BE2C (cell line): ENCODE measurements at regions not wholly inside any gene's neighbourhood (a gene's known extent, or its start where the extent isn't known, plus 50 kb on each side); places are given as distances from the start of the nearest gene placed in this dataset.
"Not testable (repeated sequence)": the region's sequence is repeated elsewhere in the genome, so short reads cannot be mapped to it uniquely, and the experiment has no call there.

Experiments used
- DNase-seq: peaks from one replicate; pipeline ENCODE4 v3.0.0-alpha.2; 2020
- H3K27me3 ChIP-seq: fragments of 250-450 bp; sonication (Bioruptor Pico); 2 replicates; pipeline ENCODE4 v1.5.1; 2020; ENCODE audit warnings: mild to moderate bottlenecking
- H3K36me3 ChIP-seq: fragments of 250-450 bp; sonication (Bioruptor Pico); 2 replicates; pipeline ENCODE4 v1.5.1; 2020; ENCODE audit warnings: mild to moderate bottlenecking
- H3K4me1 ChIP-seq: fragments of 250-450 bp; sonication (Bioruptor Pico); 2 replicates; pipeline ENCODE4 v1.5.1; 2020
- H3K4me3 ChIP-seq: 2 replicates; pipeline ENCODE4 v1.5.1; 2011; ENCODE audit warnings: low read depth, low read length
- H3K9me3 ChIP-seq: fragments of 250-450 bp; sonication (Bioruptor Pico); 2 replicates; pipeline ENCODE4 v1.5.1; 2020
- CTCF ChIP-seq: IDR thresholded peaks from 2 replicates; pipeline ENCODE4 v1.5.1; 2012; ENCODE audit warnings: mild to moderate bottlenecking, low read depth, low read length

- H3K4me1 ChIP-seq, DNase-seq, H3K4me3 ChIP-seq, H3K9me3 ChIP-seq, H3K36me3 ChIP-seq, H3K27me3 ChIP-seq: not testable (repeated sequence)
Measured at GRCh38 chr15:31707944-31708702, 322.2 kb upstream of the CHRNA7 start.

- not testable (repeated sequence) for H3K27me3 ChIP-seq, H3K9me3 ChIP-seq, H3K4me1 ChIP-seq, DNase-seq, H3K36me3 ChIP-seq, H3K4me3 ChIP-seq
Measured at GRCh38 chr15:31708703-31709327, 321.5 kb upstream of the CHRNA7 start.

- H3K9me3 ChIP-seq, H3K27me3 ChIP-seq, H3K4me1 ChIP-seq, H3K4me3 ChIP-seq, H3K36me3 ChIP-seq, DNase-seq: not testable (repeated sequence)
Measured at GRCh38 chr15:31709479-31709878, 320.8 kb upstream of the CHRNA7 start.

GRCh38 chr15:31710806-31711205 lies 319.5 kb upstream of the CHRNA7 start:
- H3K4me3 ChIP-seq, H3K4me1 ChIP-seq, H3K9me3 ChIP-seq, DNase-seq, H3K36me3 ChIP-seq, H3K27me3 ChIP-seq: not testable (repeated sequence)

- not testable (repeated sequence) for H3K27me3 ChIP-seq, H3K4me3 ChIP-seq, H3K36me3 ChIP-seq, DNase-seq, H3K4me1 ChIP-seq, H3K9me3 ChIP-seq
Measured at GRCh38 chr15:31715208-31715607, 315.1 kb upstream of the CHRNA7 start.

GRCh38 chr15:31718625-31719024 lies 311.7 kb upstream of the CHRNA7 start:
- not testable (repeated sequence) for H3K36me3 ChIP-seq, H3K27me3 ChIP-seq, H3K4me1 ChIP-seq, DNase-seq, H3K9me3 ChIP-seq, H3K4me3 ChIP-seq

- H3K36me3 ChIP-seq, DNase-seq, H3K9me3 ChIP-seq, H3K4me1 ChIP-seq, H3K4me3 ChIP-seq, H3K27me3 ChIP-seq: not testable (repeated sequence)
Measured at GRCh38 chr15:31719396-31720022, 310.8 kb upstream of the CHRNA7 start.

- not testable (repeated sequence) for H3K9me3 ChIP-seq, H3K4me1 ChIP-seq, H3K36me3 ChIP-seq, H3K27me3 ChIP-seq, DNase-seq, H3K4me3 ChIP-seq
Measured at GRCh38 chr15:31723019-31723418, 307.3 kb upstream of the CHRNA7 start.

GRCh38 chr15:31724903-31725302 lies 305.4 kb upstream of the CHRNA7 start:
- H3K4me1 ChIP-seq, H3K36me3 ChIP-seq, DNase-seq, H3K27me3 ChIP-seq, H3K4me3 ChIP-seq, H3K9me3 ChIP-seq: not testable (repeated sequence)

- not testable (repeated sequence) for H3K36me3 ChIP-seq, H3K4me1 ChIP-seq, DNase-seq, H3K4me3 ChIP-seq, H3K9me3 ChIP-seq, H3K27me3 ChIP-seq
Measured at GRCh38 chr15:31725619-31726018, 304.7 kb upstream of the CHRNA7 start.

- H3K4me3 ChIP-seq = no peak overlapping the region
- no peak for TF ChIP-seq CTCF
- no peak for DNase-seq
- H3K9me3 ChIP-seq = no peaks in the 10 kb centered on the region
- no peaks in the 10 kb centered on the region for H3K36me3 ChIP-seq
- peaks cover 10% of the 10 kb centered on the region for H3K27me3 ChIP-seq
- no peaks in the 10 kb centered on the region for H3K4me1 ChIP-seq
Measured at GRCh38 chr15:31727612-31728011, 302.7 kb upstream of the CHRNA7 start.
